PC-3 (cell line): ENCODE measurements at regions not wholly inside any gene's neighbourhood (a gene's known extent, or its start where the extent isn't known, plus 50 kb on each side); places are given as distances from the start of the nearest gene placed in this dataset.

Source experiments
- ATAC-seq: fragments of 200-7000 bp; cut with Tn5 transposase; 2 replicates; pipeline ENCODE4 v1.9.1; 2020; ENCODE audit warnings: mild to moderate bottlenecking, moderate library complexity
- BruUV-seq: library from RNA; stranded (reverse); fragments of 400-500 nt; replicated peaks from 2 replicates; lab custom pipeline; 2021; lab: Mats Ljungman, UMichigan
- CTCF ChIA-PET: fragments of 300-600 bp; sonication (Branson Sonifier 250); formaldehyde crosslinking; loops from one replicate; lab custom pipeline; 2022; ENCODE audit warnings: antibody characterized with exemption; lab: Charles Lee
- POLR2A ChIA-PET: fragments of 300-600 bp; sonication (Branson Sonifier 250); formaldehyde crosslinking; loops from one replicate; lab custom pipeline; 2022; ENCODE audit warnings: antibody characterized with exemption; ENCODE audit not compliant: unreplicated experiment; lab: Charles Lee
- DNase-seq: peaks from one replicate; pipeline ENCODE4 v3.0.0-alpha.2; 2015
- H2AFZ ChIP-seq: fragments of 300-600 bp; sonication (generic); 2 replicates; pipeline ENCODE4 v1.6.0; 2016; ENCODE audit warnings: antibody characterized with exemption, low read length
- H3F3A ChIP-seq: fragments of 300-600 bp; sonication (generic); one replicate; pipeline ENCODE4 v1.6.0; 2017; ENCODE audit warnings: antibody characterized with exemption, low read length, control low read depth, mild to moderate bottlenecking; ENCODE audit not compliant: unreplicated experiment
- H3K27ac ChIP-seq: fragments of 300-600 bp; sonication (generic); 2 replicates; pipeline ENCODE4 v1.5.1; 2016; ENCODE audit warnings: mild to moderate bottlenecking, low read length
- H3K27me3 ChIP-seq: fragments of 300-600 bp; sonication (generic); 2 replicates; pipeline ENCODE4 v1.6.1; 2016; ENCODE audit warnings: low read length, mixed read lengths
- H3K36me3 ChIP-seq: fragments of 300-600 bp; sonication (generic); 2 replicates; pipeline ENCODE4 v1.6.1; 2016; ENCODE audit warnings: low read depth, mixed run types, low read length, mixed read lengths
- H3K4me1 ChIP-seq: fragments of 300-600 bp; sonication (generic); 2 replicates; pipeline ENCODE4 v1.5.1; 2016; ENCODE audit warnings: low read length; ENCODE audit not compliant: insufficient read depth
- H3K4me2 ChIP-seq: fragments of 300-600 bp; sonication (generic); 2 replicates; pipeline ENCODE4 v1.6.0; 2016; ENCODE audit warnings: low read length
- H3K4me3 ChIP-seq: fragments of 300-600 bp; sonication (generic); 2 replicates; pipeline ENCODE4 v1.5.1; 2016; ENCODE audit warnings: mild to moderate bottlenecking, low read length, mixed read lengths
- H3K79me2 ChIP-seq: fragments of 300-600 bp; sonication (generic); 2 replicates; pipeline ENCODE4 v1.6.1; 2017; ENCODE audit warnings: low read length, mixed read lengths
- H3K9ac ChIP-seq: fragments of 300-600 bp; sonication (generic); 2 replicates; pipeline ENCODE4 v1.6.0; 2016; ENCODE audit warnings: mild to moderate bottlenecking, low read length
- H3K9me2 ChIP-seq: fragments of 300-600 bp; sonication (generic); replicated peaks from 2 replicates; pipeline ENCODE4 v1.6.1; 2016; ENCODE audit warnings: mixed run types, low read length, mixed read lengths
- H3K9me3 ChIP-seq: fragments of 300-600 bp; sonication (generic); 2 replicates; pipeline ENCODE4 v1.6.1; 2016; ENCODE audit warnings: low read length, mixed read lengths
- H4K20me1 ChIP-seq: fragments of 300-600 bp; sonication (generic); 2 replicates; pipeline ENCODE4 v1.6.1; 2016; ENCODE audit warnings: low read length, mixed read lengths
- CTCF ChIP-seq: fragments of 300-600 bp; sonication (generic); conservative IDR thresholded peaks from 2 replicates; pipeline ENCODE4 v1.5.1; 2017; ENCODE audit warnings: antibody characterized with exemption, low read depth, mild to moderate bottlenecking, low read length
- EZH2 ChIP-seq: fragments of 300-600 bp; sonication (generic); IDR thresholded peaks from one replicate; pipeline ENCODE4 v1.6.1; 2017; ENCODE audit warnings: antibody characterized with exemption, mild to moderate bottlenecking, low read length; ENCODE audit not compliant: unreplicated experiment
- EZH2phosphoT487 ChIP-seq: fragments of 300-600 bp; sonication (generic); IDR thresholded peaks from 2 replicates; pipeline ENCODE4 v1.6.1; 2018; ENCODE audit warnings: mild to moderate bottlenecking, antibody characterized with exemption, low read length, borderline replicate concordance
- intact Hi-C: fragments of 100-400 bp; cut with micrococcal nuclease; formaldehyde crosslinking; loops from 2 replicates; pipeline ENCODE4 v1.9.0; 2023

- Histone ChIP-seq H3K9ac (no peak overlapping the region), H3F3A (no peaks in the 10 kb centered on the region), H3K79me2 (no peaks in the 10 kb centered on the region), H3K27ac (no peak overlapping the region), H3K4me1 (peaks cover 11% of the 10 kb centered on the region), H4K20me1 (no peaks in the 10 kb centered on the region), H3K4me2 (no peak overlapping the region), H3K9me3 (no peaks in the 10 kb centered on the region), H3K27me3 (no peaks in the 10 kb centered on the region), H3K4me3 (no peak overlapping the region), H3K9me2 (no peaks in the 10 kb centered on the region), H3K36me3 (no peaks in the 10 kb centered on the region), H2AFZ (no peak overlapping the region)
- TF ChIP-seq EZH2 (no peak), CTCF (no peak), EZH2phosphoT487 (no peak)
- POLR2A ChIA-PET: no interaction called here
- BruUV-seq: no TSS peak
- DNase-seq (peak; percentile 52), ATAC-seq (no peak)
- CTCF ChIA-PET: no interaction called here
- intact Hi-C loops: no loop called here
Measured at GRCh38 chr3:31004025-31004678, 109.7 kb upstream of the GADL1 start.

GRCh38 chr3:31008994-31009393, 114.5 kb upstream of the GADL1 start:
- peak; percentile 82 for DNase-seq

More at GRCh38 chr3:31008994-31009393, 114.5 kb upstream of the GADL1 start:
- CTCF ChIA-PET: no interaction called here
- no peak overlapping the region for H2AFZ ChIP-seq
- no peaks in the 10 kb centered on the region for H3F3A ChIP-seq
- H3K79me2 ChIP-seq: no peaks in the 10 kb centered on the region
- peak; percentile 84 for ATAC-seq
- no peaks in the 10 kb centered on the region for H4K20me1 ChIP-seq
- POLR2A ChIA-PET: no interaction called here
- no peaks in the 10 kb centered on the region for H3K27me3 ChIP-seq
- no TSS peak for BruUV-seq
- H3K9me2 ChIP-seq: no peaks in the 10 kb centered on the region
- H3K36me3 ChIP-seq: no peaks in the 10 kb centered on the region
- H3K4me3 ChIP-seq: no peak overlapping the region
- 0 out of 2 replicates have a peak overlapping the region, but pooled peaks have one; percentile 7 for H3K4me2 ChIP-seq
- no peaks in the 10 kb centered on the region for H3K9me3 ChIP-seq
- peaks cover 42% of the 10 kb centered on the region for H3K4me1 ChIP-seq
- intact Hi-C loops: loop anchor here (2.0 kb wide), 1 partner anchor 32 kb away; no protein-coding TSS in a partner anchor
- H3K27ac ChIP-seq: peak overlapping the region; percentile 81
- peak overlapping the region; percentile 52; the same call in 1 of the 2 replicates for H3K9ac ChIP-seq
- TF ChIP-seq EZH2 (no peak), CTCF (no peak), EZH2phosphoT487 (no peak)
